OCI-LY3 (cell line): ENCODE measurements at regions not wholly inside any gene's neighbourhood (a gene's known extent, or its start where the extent isn't known, plus 50 kb on each side); places are given as distances from the start of the nearest gene placed in this dataset.

Experiments
- EZH2phosphoT487 ChIP-seq: fragments of 200-600 bp; shearing (Covaris generic); IDR thresholded peaks from 2 replicates; pipeline ENCODE4 v1.6.1; 2018; ENCODE audit warnings: antibody characterized with exemption, mixed run types, low read depth
- TF ChIP-seq, protein P1 (sequence below): fragments of 200-600, 300-600 bp; sonication (generic); IDR thresholded peaks from 2 replicates; pipeline ENCODE4 v1.5.1; 2014; ENCODE audit warnings: antibody characterized with exemption, low read length, low read depth

GRCh38 chr22:34973016-34973415, 92.9 kb upstream of the ISX start:
- TF ChIP-seq, protein P1, sequence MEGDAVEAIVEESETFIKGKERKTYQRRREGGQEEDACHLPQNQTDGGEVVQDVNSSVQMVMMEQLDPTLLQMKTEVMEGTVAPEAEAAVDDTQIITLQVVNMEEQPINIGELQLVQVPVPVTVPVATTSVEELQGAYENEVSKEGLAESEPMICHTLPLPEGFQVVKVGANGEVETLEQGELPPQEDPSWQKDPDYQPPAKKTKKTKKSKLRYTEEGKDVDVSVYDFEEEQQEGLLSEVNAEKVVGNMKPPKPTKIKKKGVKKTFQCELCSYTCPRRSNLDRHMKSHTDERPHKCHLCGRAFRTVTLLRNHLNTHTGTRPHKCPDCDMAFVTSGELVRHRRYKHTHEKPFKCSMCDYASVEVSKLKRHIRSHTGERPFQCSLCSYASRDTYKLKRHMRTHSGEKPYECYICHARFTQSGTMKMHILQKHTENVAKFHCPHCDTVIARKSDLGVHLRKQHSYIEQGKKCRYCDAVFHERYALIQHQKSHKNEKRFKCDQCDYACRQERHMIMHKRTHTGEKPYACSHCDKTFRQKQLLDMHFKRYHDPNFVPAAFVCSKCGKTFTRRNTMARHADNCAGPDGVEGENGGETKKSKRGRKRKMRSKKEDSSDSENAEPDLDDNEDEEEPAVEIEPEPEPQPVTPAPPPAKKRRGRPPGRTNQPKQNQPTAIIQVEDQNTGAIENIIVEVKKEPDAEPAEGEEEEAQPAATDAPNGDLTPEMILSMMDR, result no peak
- no peak for TF ChIP-seq EZH2phosphoT487
